Trophoblast cell (in vitro differentiated cells and primary cell): ENCODE measurements at regions not wholly inside any gene's neighbourhood (a gene's known extent, or its start where the extent isn't known, plus 50 kb on each side); places are given as distances from the start of the nearest gene placed in this dataset.

Experiments used
- DNase-seq, 2 donors: peaks; one replicate each; pipeline ENCODE4 v3.0.0-alpha.2; 2016
- H2AFZ ChIP-seq: 2 replicates; pipeline ENCODE4 v1.6.1; 2013; ENCODE audit warnings: low read length, moderate library complexity, mild to moderate bottlenecking; ENCODE audit not compliant: insufficient read depth, poor library complexity
- H2AK5ac ChIP-seq: 2 replicates; pipeline ENCODE4 v1.6.1; 2013; ENCODE audit warnings: mild to moderate bottlenecking, low read length
- H2BK120ac ChIP-seq: 2 replicates; pipeline ENCODE4 v1.6.1; 2013; ENCODE audit warnings: low read length, mild to moderate bottlenecking, moderate library complexity; ENCODE audit not compliant: insufficient read depth, poor library complexity
- H2BK12ac ChIP-seq: 2 replicates; pipeline ENCODE4 v1.6.1; 2013; ENCODE audit warnings: mild to moderate bottlenecking, low read length, moderate library complexity
- H2BK5ac ChIP-seq: 2 replicates; pipeline ENCODE4 v1.6.1; 2013; ENCODE audit warnings: low read length, low read depth, moderate library complexity, mild to moderate bottlenecking; ENCODE audit not compliant: poor library complexity
- H3K14ac ChIP-seq: 2 replicates; pipeline ENCODE4 v1.6.1; 2013; ENCODE audit warnings: mild to moderate bottlenecking, low read length
- H3K18ac ChIP-seq: 2 replicates; pipeline ENCODE4 v1.6.1; 2013; ENCODE audit warnings: mild to moderate bottlenecking, low read length
- H3K23ac ChIP-seq: 2 replicates; pipeline ENCODE4 v1.6.1; 2013; ENCODE audit warnings: low read length
- H3K27ac ChIP-seq: 2 replicates; pipeline ENCODE4 v1.5.1; 2013; ENCODE audit warnings: low read depth, mild to moderate bottlenecking, inconsistent platforms, low read length, moderate library complexity
- H3K27me3 ChIP-seq: 2 replicates; pipeline ENCODE4 v1.6.1; 2013; ENCODE audit warnings: inconsistent platforms, mild to moderate bottlenecking, low read length, moderate library complexity; ENCODE audit not compliant: insufficient read depth
- H3K36me3 ChIP-seq, 2 experiments: 1 replicate in 1 of 2; 2 replicates in 1 of 2; pipeline ENCODE4 v1.6.1; 2013; ENCODE audit warnings: low read length in 2 of 2, mild to moderate bottlenecking in 2 of 2, moderate library complexity in 1 of 2; ENCODE audit not compliant: insufficient read depth in 2 of 2, control insufficient read depth in 1 of 2
- H3K4ac ChIP-seq: 2 replicates; pipeline ENCODE4 v1.6.1; 2013; ENCODE audit warnings: low read depth, mild to moderate bottlenecking, low read length, moderate library complexity
- H3K4me1 ChIP-seq, 2 experiments: 1 replicate in 1 of 2; 2 replicates in 1 of 2; pipeline ENCODE4 v1.6.1; 2013; ENCODE audit warnings: low read length in 2 of 2, mild to moderate bottlenecking in 2 of 2, moderate library complexity in 1 of 2; ENCODE audit not compliant: insufficient read depth in 2 of 2, control insufficient read depth in 1 of 2
- H3K4me2 ChIP-seq: 2 replicates; pipeline ENCODE4 v1.6.1; 2013; ENCODE audit warnings: inconsistent platforms, mild to moderate bottlenecking, low read length, moderate library complexity
- H3K4me3 ChIP-seq: 2 replicates; pipeline ENCODE4 v1.5.1; 2013; ENCODE audit warnings: mild to moderate bottlenecking, low read depth, low read length, inconsistent platforms
- H3K79me1 ChIP-seq: one replicate; pipeline ENCODE4 v1.6.1; 2013; ENCODE audit warnings: low read length
- H3K79me2 ChIP-seq: 2 replicates; pipeline ENCODE4 v1.6.1; 2013; ENCODE audit warnings: low read length, mild to moderate bottlenecking; ENCODE audit not compliant: control insufficient read depth, insufficient read depth, poor library complexity
- H3K9ac ChIP-seq: 2 replicates; pipeline ENCODE4 v1.6.1; 2013; ENCODE audit warnings: mild to moderate bottlenecking, low read length
- H3K9me3 ChIP-seq: 2 replicates; pipeline ENCODE4 v1.6.1; 2013; ENCODE audit warnings: low read depth, mild to moderate bottlenecking, control low read depth, inconsistent platforms, low read length; ENCODE audit not compliant: insufficient read depth
- H4K12ac ChIP-seq: 2 replicates; pipeline ENCODE4 v1.6.1; 2013; ENCODE audit warnings: low read depth, mild to moderate bottlenecking, low read length, moderate library complexity
- H4K8ac ChIP-seq: 2 replicates; pipeline ENCODE4 v1.6.1; 2013; ENCODE audit warnings: low read depth, mild to moderate bottlenecking, low read length, moderate library complexity
- H4K91ac ChIP-seq: one replicate; pipeline ENCODE4 v1.6.1; 2013; ENCODE audit warnings: low read depth, mild to moderate bottlenecking, low read length, moderate library complexity
- WGBS: extraction: QIAGEN DNeasy Blood & Tissue Kit; methylation state at CpG from one replicate; pipeline ENCODE4 v1.1.7; 2013; ENCODE audit warnings: missing lambda C conversion rate; ENCODE audit not compliant: insufficient read length, insufficient coverage; ENCODE audit errors: extremely low coverage; 5-methylcytosine and 5-hydroxymethylcytosine counted together

DNA sequence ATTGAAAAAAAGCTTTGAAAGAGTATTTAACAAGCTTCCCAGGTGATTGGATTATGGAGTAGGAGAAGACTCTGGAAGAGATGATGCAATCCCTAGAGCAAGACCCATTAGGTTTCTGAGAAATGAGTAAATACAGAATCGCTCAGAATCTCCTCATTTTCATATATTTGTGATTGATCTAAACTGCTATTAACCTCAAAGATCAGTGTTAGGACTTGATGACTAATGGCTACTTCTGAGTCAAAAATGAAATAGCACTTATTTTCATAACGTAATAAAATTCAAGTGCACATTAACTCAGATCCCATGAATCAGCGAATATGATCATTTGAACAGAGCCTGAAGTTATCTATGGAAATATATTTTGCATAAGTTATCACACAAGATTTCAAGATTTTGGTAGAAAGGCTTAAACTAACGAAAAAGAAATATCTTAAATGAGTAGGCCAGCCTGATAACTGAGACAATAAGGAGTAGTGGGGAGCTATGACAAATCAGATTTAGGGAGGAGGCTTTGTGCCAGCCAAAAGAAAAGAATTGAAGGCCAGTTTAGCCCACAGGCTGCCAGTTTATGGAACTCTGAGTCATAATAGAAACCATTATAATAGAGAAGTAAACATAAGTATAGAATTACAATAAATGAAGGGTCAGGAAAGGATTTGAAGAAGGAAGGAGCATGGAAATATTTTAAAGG is 106.7 kb upstream of the OSMR start:
- no peaks in the 10 kb centered on the region for H3K9me3 ChIP-seq
- no peak overlapping the region for H4K91ac ChIP-seq
- H3K27ac ChIP-seq: no peak overlapping the region
- no peak overlapping the region for H2BK12ac ChIP-seq
- H2AK5ac ChIP-seq: no peak overlapping the region
- H3K79me1 ChIP-seq: no peaks in the 10 kb centered on the region
- no peak overlapping the region for H3K14ac ChIP-seq
- H4K8ac ChIP-seq: no peak overlapping the region
- no peak overlapping the region for H3K4me2 ChIP-seq
- no peak overlapping the region for H2AFZ ChIP-seq
- no peaks in the 10 kb centered on the region for H3K4me1 ChIP-seq
- WGBS: no CpG with 5 or more reads among the region's 4 CpGs
- no peak overlapping the region for H3K23ac ChIP-seq
- no peaks in the 10 kb centered on the region for H3K36me3 ChIP-seq
- no peak overlapping the region for H3K4me3 ChIP-seq
- H3K4ac ChIP-seq: no peak overlapping the region
- no peaks in the 10 kb centered on the region for H3K79me2 ChIP-seq
- no peak overlapping the region for H3K18ac ChIP-seq
- H3K9ac ChIP-seq: no peak overlapping the region
- H2BK5ac ChIP-seq: no peak overlapping the region
- H4K12ac ChIP-seq: no peak overlapping the region
- H2BK120ac ChIP-seq: no peak overlapping the region
- no peaks in the 10 kb centered on the region for H3K27me3 ChIP-seq
- no peak for DNase-seq

DNA sequence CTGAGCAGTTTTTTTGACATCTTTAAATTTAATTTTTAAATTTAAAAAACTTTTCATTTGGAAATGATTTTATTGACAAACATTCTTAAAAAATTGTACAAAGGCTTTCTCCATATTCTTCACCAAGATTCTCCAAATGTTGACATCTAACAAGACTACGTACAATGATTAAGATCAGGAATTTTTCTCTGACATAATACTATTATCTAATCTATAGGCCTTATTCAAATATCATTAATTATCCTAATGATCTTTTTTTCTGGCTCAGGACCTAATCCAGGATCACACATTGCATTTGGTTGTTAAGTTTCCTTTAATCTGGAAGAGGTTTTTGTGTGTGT is 106.1 kb upstream of the OSMR start:
- Histone ChIP-seq H3K79me1 (no peaks in the 10 kb centered on the region), H3K9ac (no peak overlapping the region), H4K8ac (no peak overlapping the region), H2BK5ac (no peak overlapping the region), H3K23ac (no peak overlapping the region), H3K79me2 (no peaks in the 10 kb centered on the region), H3K36me3 (no peaks in the 10 kb centered on the region), H3K4me1 (no peaks in the 10 kb centered on the region), H3K9me3 (no peaks in the 10 kb centered on the region), H2AFZ (no peak overlapping the region), H3K18ac (no peak overlapping the region), H2BK12ac (no peak overlapping the region), H3K14ac (no peak overlapping the region), H3K4me2 (no peak overlapping the region), H3K27ac (no peak overlapping the region), H3K4me3 (no peak overlapping the region), H3K4ac (no peak overlapping the region), H4K12ac (no peak overlapping the region), H4K91ac (no peak overlapping the region), H2AK5ac (no peak overlapping the region), H2BK120ac (no peak overlapping the region), H3K27me3 (no peaks in the 10 kb centered on the region)
- no peak for DNase-seq
- no CpG with 5 or more reads among the region's 1 CpG for WGBS

DNA sequence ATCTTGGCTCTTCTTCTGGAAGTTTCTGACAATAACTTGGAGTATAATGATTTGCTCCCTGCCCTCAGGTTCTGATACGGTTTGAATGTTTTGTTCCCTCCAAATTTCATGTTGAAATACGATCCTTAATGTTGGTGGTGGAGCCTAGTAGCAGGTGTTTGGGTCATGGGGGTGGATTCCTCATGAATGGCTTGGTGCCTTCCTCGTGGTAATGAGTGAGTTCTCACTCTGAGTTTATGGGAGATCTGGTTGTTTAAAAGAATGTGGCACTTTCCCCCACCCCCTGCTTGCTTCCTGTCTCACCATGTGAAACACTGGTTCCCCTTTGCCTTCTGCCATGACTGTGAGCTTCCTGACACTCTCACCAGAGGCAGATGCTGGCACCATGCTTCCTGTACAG is 103.0 kb upstream of the OSMR start:
- Histone ChIP-seq H2BK12ac (no peak overlapping the region), H3K9ac (no peak overlapping the region), H3K27me3 (no peaks in the 10 kb centered on the region), H2BK5ac (no peak overlapping the region), H3K27ac (no peak overlapping the region), H3K23ac (no peak overlapping the region), H3K79me1 (no peaks in the 10 kb centered on the region), H3K9me3 (peaks cover 1% of the 10 kb centered on the region), H3K4me2 (no peak overlapping the region), H4K12ac (no peak overlapping the region), H2AFZ (no peak overlapping the region), H3K18ac (no peak overlapping the region), H3K14ac (no peak overlapping the region), H2AK5ac (no peak overlapping the region), H4K91ac (no peak overlapping the region), H3K4me3 (no peak overlapping the region), H3K4ac (no peak overlapping the region), H3K36me3 (no peaks in the 10 kb centered on the region), H4K8ac (no peak overlapping the region), H2BK120ac (no peak overlapping the region), H3K79me2 (no peaks in the 10 kb centered on the region), H3K4me1 (no peaks in the 10 kb centered on the region)
- WGBS: no CpG with 5 or more reads among the region's 3 CpGs
- no peak for DNase-seq

DNA sequence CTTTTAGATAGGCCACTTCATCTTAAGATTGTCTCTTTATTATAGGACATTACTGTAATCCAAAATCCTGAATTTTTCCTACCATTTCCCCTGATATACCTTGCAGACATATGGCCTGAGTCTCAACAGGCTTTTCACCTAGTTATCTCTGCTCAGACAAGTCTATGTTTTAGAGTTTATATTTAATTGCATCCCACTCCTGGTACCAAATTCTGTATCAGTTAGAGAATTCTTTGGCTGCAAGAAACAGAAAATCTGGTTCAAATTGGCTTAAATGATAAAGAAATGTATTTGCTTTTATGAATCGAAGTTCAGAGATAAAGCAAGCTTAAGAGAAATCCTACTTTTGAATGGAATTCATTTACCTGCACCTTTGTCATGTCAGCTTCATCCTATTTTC is 102.2 kb upstream of the OSMR start:
- no peak overlapping the region for H2AFZ ChIP-seq
- H3K79me2 ChIP-seq: no peaks in the 10 kb centered on the region
- H4K12ac ChIP-seq: no peak overlapping the region
- no peak overlapping the region for H3K18ac ChIP-seq
- no peak overlapping the region for H2BK120ac ChIP-seq
- no peaks in the 10 kb centered on the region for H3K36me3 ChIP-seq
- H3K23ac ChIP-seq: no peak overlapping the region
- H3K9me3 ChIP-seq: peaks cover 1% of the 10 kb centered on the region
- no peak overlapping the region for H4K91ac ChIP-seq
- H3K14ac ChIP-seq: no peak overlapping the region
- H4K8ac ChIP-seq: no peak overlapping the region
- no peaks in the 10 kb centered on the region for H3K79me1 ChIP-seq
- H3K4ac ChIP-seq: no peak overlapping the region
- no peak overlapping the region for H3K4me3 ChIP-seq
- no CpG with 5 or more reads among the region's 1 CpG for WGBS
- no peak overlapping the region for H2BK5ac ChIP-seq
- no peak overlapping the region for H2BK12ac ChIP-seq
- H3K9ac ChIP-seq: no peak overlapping the region
- H3K4me1 ChIP-seq: no peaks in the 10 kb centered on the region
- DNase-seq: no peak
- no peaks in the 10 kb centered on the region for H3K27me3 ChIP-seq
- H3K27ac ChIP-seq: no peak overlapping the region
- no peak overlapping the region for H2AK5ac ChIP-seq
- no peak overlapping the region for H3K4me2 ChIP-seq
